Retinal pigment epithelial cell (primary cell): ENCODE measurements at regions not wholly inside any gene's neighbourhood (a gene's known extent, or its start where the extent isn't known, plus 50 kb on each side); places are given as distances from the start of the nearest gene placed in this dataset.

Experiments used
- DNase-seq: peaks from one replicate; pipeline ENCODE4 v3.0.0-alpha.2; 2010; ENCODE audit warnings: low read depth
- H3K4me3 ChIP-seq: 2 replicates; pipeline ENCODE4 v1.5.1; 2011; ENCODE audit warnings: mild to moderate bottlenecking, low read length, control low read depth, moderate library complexity
- CTCF ChIP-seq: conservative IDR thresholded peaks from 2 replicates; pipeline ENCODE4 v1.5.1; 2011; ENCODE audit warnings: low read depth, low read length, control low read depth, inconsistent platforms

GRCh38 chr3:31191354-31191753 is 296.9 kb upstream of the GADL1 start:
- TF ChIP-seq CTCF, result no peak
- no peak for DNase-seq
- H3K4me3 ChIP-seq, result no peak overlapping the region

GRCh38 chr3:31193429-31193828 is 299.0 kb upstream of the GADL1 start:
- no peak for TF ChIP-seq CTCF
- H3K4me3 ChIP-seq, result no peak overlapping the region
- DNase-seq, result no peak

- no peak for DNase-seq
- H3K4me3 ChIP-seq, result no peak overlapping the region
- TF ChIP-seq CTCF, result no peak
These were observed 299.4 kb upstream of the GADL1 start for GRCh38 chr3:31193871-31194270.

GRCh38 chr3:31196261-31196660 is 301.8 kb upstream of the GADL1 start:
- no peak for DNase-seq
- no peak overlapping the region for H3K4me3 ChIP-seq
- TF ChIP-seq CTCF, result no peak

GRCh38 chr3:31196881-31197364 is 302.5 kb upstream of the GADL1 start:
- no peak overlapping the region for H3K4me3 ChIP-seq
- DNase-seq, result no peak
- no peak for TF ChIP-seq CTCF

- DNase-seq, result no peak
- TF ChIP-seq CTCF, result no peak
- H3K4me3 ChIP-seq, result no peak overlapping the region
These were observed 303.5 kb upstream of the GADL1 start for GRCh38 chr3:31197941-31198340.

- no peak for TF ChIP-seq CTCF
These were observed 304.4 kb upstream of the GADL1 start for GRCh38 chr3:31198890-31199289.

More at GRCh38 chr3:31198890-31199289, 304.4 kb upstream of the GADL1 start:
- no peak overlapping the region for H3K4me3 ChIP-seq
- no peak for DNase-seq
